ENCODE measurements at regions not wholly inside any gene's neighbourhood (a gene's known extent, or its start where the extent isn't known, plus 50 kb on each side); places are given as distances from the start of the nearest gene placed in this dataset.

DNA sequence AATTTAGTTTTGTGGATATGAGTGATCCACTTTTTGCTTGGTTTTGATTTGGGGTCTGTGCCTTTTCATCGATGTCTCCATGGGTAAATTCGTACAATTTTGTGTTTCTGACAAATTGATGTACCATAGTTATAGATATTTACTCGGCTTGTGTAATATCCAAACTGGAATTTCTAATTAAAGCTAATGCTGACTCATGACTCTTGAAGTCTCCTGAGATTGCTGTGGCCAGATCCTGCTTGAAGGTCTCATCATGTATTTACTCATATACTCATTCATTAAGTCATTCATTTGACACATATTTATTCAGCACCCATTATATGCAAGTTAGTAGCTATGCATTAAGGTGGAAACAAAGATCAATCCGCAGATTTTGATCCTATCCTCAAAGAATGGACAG lies 423.2 kb downstream of the RWDD3 start:
- ChIA-PET POLR2A (ENCODE audit: unreplicated experiment) (interaction anchor here (0.6 kb wide), 1 partner anchor 672 kb away, joined by 3 read pairs; no protein-coding TSS in a partner anchor), CTCF (no interaction called here)
- no TSS peak for BruUV-seq (replicated peaks)
- H3F3A ChIP-seq (ENCODE audit: insufficient read depth, low read depth): no peaks in the 10 kb centered on the region
- no peak overlapping the region for H3K4me3 ChIP-seq
- no peak overlapping the region for H3K4me2 ChIP-seq
- no peak for DNase-seq
- no peaks in the 10 kb centered on the region for H3K9me3 ChIP-seq (ENCODE audit: insufficient read depth, low read depth)
- H3K79me2 ChIP-seq (ENCODE audit: low read depth): no peaks in the 10 kb centered on the region
- no peak overlapping the region for H3K27ac ChIP-seq
- no peak overlapping the region for H2AFZ ChIP-seq
- H3K4me1 ChIP-seq (replicated peaks; ENCODE audit: insufficient read depth): no peaks in the 10 kb centered on the region
- peaks cover 17% of the 10 kb centered on the region; the same call in 1 of the 2 replicates for H3K27me3 ChIP-seq (ENCODE audit: insufficient read depth, low read depth)
- H3K36me3 ChIP-seq (ENCODE audit: low read depth): no peaks in the 10 kb centered on the region
- no peaks in the 10 kb centered on the region for H4K20me1 ChIP-seq (ENCODE audit: insufficient read depth)
- no peak for TF ChIP-seq EZH2 (IDR thresholded peaks at IDR 0.05; ENCODE audit: low read depth)
- no peak for TF ChIP-seq CTCF (conservative IDR thresholded peaks at IDR 0.05)
- H3K9me2 ChIP-seq (ENCODE audit: insufficient read depth): 0 out of 2 replicates have a peak, but pooled peaks cover 5% of the 10 kb centered on the region
- intact Hi-C loops (cut with micrococcal nuclease; ENCODE audit: unreplicated experiment): loop anchor here (10.0 kb wide), 1 partner anchor 898 kb away; no protein-coding TSS in a partner anchor

GRCh38 chr1:95659166-95659565 lies 425.2 kb downstream of the RWDD3 start:
- TF ChIP-seq CTCF (conservative IDR thresholded peaks at IDR 0.05): no peak
- no peak for TF ChIP-seq EZH2 (IDR thresholded peaks at IDR 0.05; ENCODE audit: low read depth)
- Histone ChIP-seq H3K27ac (no peak overlapping the region), H3K4me3 (no peak overlapping the region), H3F3A (ENCODE audit: insufficient read depth, low read depth) (no peaks in the 10 kb centered on the region), H2AFZ (no peak overlapping the region), H3K4me2 (no peak overlapping the region), H3K9me2 (ENCODE audit: insufficient read depth) (0 out of 2 replicates have a peak, but pooled peaks cover 5% of the 10 kb centered on the region), H3K9me3 (ENCODE audit: insufficient read depth, low read depth) (no peaks in the 10 kb centered on the region), H3K79me2 (ENCODE audit: low read depth) (no peaks in the 10 kb centered on the region), H3K4me1 (replicated peaks; ENCODE audit: insufficient read depth) (no peaks in the 10 kb centered on the region), H3K27me3 (ENCODE audit: insufficient read depth, low read depth) (peaks cover 6% of the 10 kb centered on the region; the same call in 1 of the 2 replicates), H4K20me1 (ENCODE audit: insufficient read depth) (no peaks in the 10 kb centered on the region), H3K36me3 (ENCODE audit: low read depth) (no peaks in the 10 kb centered on the region)
- CTCF ChIA-PET: no interaction called here
- intact Hi-C loops (cut with micrococcal nuclease; ENCODE audit: unreplicated experiment): loop anchor here (10.0 kb wide), 1 partner anchor 896 kb away; no protein-coding TSS in a partner anchor
- no peak for DNase-seq
- POLR2A ChIA-PET (ENCODE audit: unreplicated experiment): interaction anchor here (0.6 kb wide), 1 partner anchor 349 kb away, joined by 6 read pairs; no protein-coding TSS in a partner anchor
- no TSS peak for BruUV-seq (replicated peaks)

GRCh38 chr1:95659588-95659987 lies 425.6 kb downstream of the RWDD3 start:
- Histone ChIP-seq H3K9me2 (ENCODE audit: insufficient read depth) (0 out of 2 replicates have a peak, but pooled peaks cover 5% of the 10 kb centered on the region), H2AFZ (no peak overlapping the region), H3K9me3 (ENCODE audit: insufficient read depth, low read depth) (no peaks in the 10 kb centered on the region), H3K27me3 (ENCODE audit: insufficient read depth, low read depth) (0 out of 2 replicates have a peak, but pooled peaks cover 3% of the 10 kb centered on the region), H3K27ac (no peak overlapping the region), H3K4me2 (no peak overlapping the region), H4K20me1 (ENCODE audit: insufficient read depth) (no peaks in the 10 kb centered on the region), H3K4me1 (replicated peaks; ENCODE audit: insufficient read depth) (no peaks in the 10 kb centered on the region), H3K79me2 (ENCODE audit: low read depth) (no peaks in the 10 kb centered on the region), H3K4me3 (no peak overlapping the region), H3K36me3 (ENCODE audit: low read depth) (no peaks in the 10 kb centered on the region), H3F3A (ENCODE audit: insufficient read depth, low read depth) (no peaks in the 10 kb centered on the region)
- BruUV-seq (replicated peaks): no TSS peak
- POLR2A ChIA-PET (ENCODE audit: unreplicated experiment): interaction anchor here (0.6 kb wide), 1 partner anchor 348 kb away, joined by 6 read pairs; no protein-coding TSS in a partner anchor
- intact Hi-C loops (cut with micrococcal nuclease; ENCODE audit: unreplicated experiment): loop anchor here (10.0 kb wide), 1 partner anchor 895 kb away; no protein-coding TSS in a partner anchor
- no peak for DNase-seq
- CTCF ChIA-PET: no interaction called here
- TF ChIP-seq EZH2 (IDR thresholded peaks at IDR 0.05; ENCODE audit: low read depth) (no peak), CTCF (conservative IDR thresholded peaks at IDR 0.05) (no peak)

All from PC-9 (cell line).